ENCODE measurements at regions not wholly inside any gene's neighbourhood (a gene's known extent, or its start where the extent isn't known, plus 50 kb on each side); places are given as distances from the start of the nearest gene placed in this dataset.
"Not testable (repeated sequence)": the region's sequence is repeated elsewhere in the genome, so short reads cannot be mapped to it uniquely, and the experiment has no call there.

GRCh38 chr2:53610260-53610659, 157.3 kb upstream of the CHAC2 start:
- no peak for DNase-seq (ENCODE audit: low spot score)

GRCh38 chr2:53609551-53609950, 158.1 kb upstream of the CHAC2 start:
- no peak for DNase-seq (ENCODE audit: low spot score)

GRCh38 chr2:53608293-53608692, 159.3 kb upstream of the CHAC2 start:
- DNase-seq (ENCODE audit: low spot score): no peak

- DNase-seq (ENCODE audit: low spot score): no peak
These were observed 166.8 kb upstream of the CHAC2 start for GRCh38 chr2:53600815-53601214.

DNA sequence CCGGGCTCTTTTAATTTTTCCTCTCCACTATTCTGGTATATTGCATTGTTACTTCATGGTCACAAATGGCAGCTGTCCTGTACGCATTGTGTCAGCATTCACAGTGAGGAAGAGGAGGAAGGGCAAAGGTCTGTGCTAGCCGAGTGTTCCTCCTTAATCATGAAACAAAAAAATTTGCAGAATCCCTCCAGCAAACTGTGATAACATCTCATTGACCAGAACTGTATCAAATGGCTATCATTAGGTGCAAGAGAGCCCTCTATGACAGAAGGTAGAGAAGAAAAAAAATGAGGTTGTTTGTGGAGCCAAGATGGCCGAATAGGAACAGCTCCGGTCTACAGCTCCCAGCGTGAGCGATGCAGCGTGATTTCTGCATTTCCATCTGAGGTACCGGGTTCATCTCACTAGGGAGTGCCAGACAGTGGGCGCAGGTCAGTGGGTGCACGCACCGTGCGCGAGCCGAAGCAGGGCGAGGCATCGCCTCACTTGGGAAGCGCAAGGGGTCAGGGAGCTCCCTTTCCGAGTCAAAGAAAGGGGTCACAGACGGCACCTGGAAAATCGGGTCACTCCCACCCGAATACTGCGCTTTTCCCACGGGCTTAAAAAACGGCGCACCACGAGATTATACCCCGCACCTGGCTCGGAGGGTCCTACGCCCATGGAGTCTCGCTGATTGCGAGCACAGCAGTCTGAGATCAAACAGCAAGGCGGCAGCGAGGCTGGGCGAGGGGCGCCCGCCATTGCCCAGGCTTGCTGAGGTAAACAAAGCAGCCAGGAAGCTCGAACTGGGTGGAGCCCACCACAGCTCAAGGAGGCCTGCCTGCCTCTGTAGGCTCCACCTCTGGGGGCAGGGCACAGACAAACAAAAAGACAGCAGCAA, 180.6 kb upstream of the CHAC2 start:
- not testable (repeated sequence) for DNase-seq (ENCODE audit: low spot score)

DNA sequence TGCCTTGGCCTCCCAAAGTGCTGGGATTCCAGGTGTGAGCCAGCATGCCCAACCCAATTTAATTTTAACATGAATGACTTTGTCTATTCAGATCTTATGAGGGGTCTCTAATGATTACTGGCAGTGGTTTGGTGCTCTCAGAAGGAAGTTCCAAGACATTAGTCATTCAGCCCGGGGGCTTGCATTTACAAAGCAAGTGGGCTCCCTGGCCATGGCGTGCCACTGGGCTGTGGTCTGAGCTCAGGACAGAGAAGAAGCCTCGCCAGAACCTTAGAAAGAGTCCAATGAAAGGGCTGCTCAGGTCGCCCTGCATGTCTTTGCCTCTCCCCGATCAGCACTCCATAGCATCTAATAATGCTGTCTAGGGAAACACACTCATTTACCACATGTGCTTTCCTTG, 182.6 kb upstream of the CHAC2 start:
- DNase-seq (ENCODE audit: low spot score): no peak

DNA sequence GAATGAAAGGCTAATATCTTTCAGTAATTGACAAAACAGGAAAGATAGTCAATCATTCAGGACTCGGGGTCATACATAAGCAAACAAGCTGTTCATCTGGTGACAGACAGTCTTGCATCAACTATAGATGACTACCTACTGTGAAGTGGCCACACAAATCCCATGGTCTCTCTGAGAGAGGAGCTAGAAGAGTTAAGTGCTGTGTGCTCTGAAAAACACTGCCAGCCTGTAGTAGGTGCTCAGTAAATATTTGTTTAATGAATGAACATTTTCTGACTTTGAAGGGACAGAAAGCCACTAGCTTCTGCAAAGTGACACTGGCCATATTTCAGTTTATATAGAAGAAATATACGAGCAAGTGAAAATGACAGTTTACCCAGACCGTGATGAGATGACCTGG, 184.0 kb upstream of the CHAC2 start:
- no peak for DNase-seq (ENCODE audit: low spot score)

DNA sequence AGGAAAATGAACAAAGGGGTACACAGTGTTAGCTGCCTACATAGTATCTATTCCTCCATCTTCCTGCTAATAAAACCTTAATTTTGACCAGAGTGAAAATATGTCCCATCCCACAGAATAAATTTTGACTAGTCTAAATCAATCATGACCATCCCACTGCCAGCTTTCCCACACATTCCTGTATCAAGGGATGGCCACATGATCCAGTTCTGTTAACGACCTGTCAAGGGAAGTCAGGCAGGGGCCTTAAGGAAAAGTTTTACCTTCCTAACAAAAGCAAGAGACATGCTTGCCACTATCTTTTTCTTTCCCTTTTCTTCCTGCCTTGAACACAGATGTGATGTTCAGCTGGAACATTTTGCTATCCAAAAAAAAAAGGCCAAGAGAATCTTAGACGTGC, 185.0 kb upstream of the CHAC2 start:
- DNase-seq (ENCODE audit: low spot score): no peak

DNA sequence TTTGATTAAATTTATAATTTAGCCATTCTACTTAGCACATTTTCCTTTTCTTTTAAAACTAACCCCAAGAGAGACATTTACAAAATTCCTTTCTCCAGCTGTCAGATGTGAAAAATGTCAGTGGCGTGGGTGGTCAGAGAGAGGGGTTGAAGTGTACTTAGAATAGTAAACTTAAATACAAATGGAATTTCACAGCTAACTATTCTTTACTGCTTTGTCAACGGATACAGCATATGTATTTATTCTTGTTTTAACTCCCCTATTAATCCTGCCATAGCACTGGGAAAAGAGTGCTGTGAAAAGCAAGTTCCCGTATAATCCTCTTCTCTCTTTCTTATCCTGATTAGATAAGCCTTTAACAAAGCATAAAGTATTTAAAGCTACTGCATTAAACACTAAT, 191.4 kb upstream of the CHAC2 start:
- DNase-seq (ENCODE audit: low spot score): no peak

DNA sequence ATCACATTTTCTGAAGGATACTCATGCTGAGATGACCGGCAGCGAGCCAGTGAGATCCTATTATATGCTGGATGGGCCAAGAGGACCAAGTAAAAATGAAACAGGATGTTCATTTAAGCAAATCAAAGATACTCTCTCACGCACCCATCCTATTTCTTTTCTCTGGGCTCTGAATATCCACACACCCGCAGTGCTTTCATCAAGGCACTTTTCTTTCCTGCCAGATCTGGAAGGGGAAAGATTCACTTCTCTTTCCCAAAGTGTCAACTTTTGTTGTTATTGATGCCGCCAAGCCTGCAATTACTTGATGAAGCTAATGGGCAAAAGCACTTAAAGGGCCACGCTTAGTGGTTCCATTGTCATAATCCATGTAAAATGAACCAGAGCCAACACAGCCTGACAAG, 191.9 kb upstream of the CHAC2 start:
- no peak for DNase-seq (ENCODE audit: low spot score)

DNA sequence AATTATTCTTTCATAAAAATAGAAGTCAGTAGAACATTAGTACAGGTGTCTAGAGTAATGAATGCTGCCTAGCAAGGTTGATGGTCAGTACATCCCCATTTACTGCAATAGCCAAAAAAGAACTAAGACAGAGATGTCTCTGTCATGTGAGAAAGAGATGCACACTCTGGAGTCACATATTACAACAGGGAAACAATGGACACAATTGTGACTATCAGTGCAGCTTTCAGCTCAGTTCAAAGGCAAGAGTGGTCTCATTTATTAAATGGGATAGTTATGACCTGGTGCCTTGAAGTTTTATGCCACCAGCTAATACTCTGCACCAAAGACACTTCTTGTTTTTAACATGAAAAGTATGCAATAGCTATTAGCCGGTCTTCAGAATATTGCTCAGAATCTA, 194.9 kb upstream of the CHAC2 start:
- DNase-seq (ENCODE audit: low spot score): no peak

DNA sequence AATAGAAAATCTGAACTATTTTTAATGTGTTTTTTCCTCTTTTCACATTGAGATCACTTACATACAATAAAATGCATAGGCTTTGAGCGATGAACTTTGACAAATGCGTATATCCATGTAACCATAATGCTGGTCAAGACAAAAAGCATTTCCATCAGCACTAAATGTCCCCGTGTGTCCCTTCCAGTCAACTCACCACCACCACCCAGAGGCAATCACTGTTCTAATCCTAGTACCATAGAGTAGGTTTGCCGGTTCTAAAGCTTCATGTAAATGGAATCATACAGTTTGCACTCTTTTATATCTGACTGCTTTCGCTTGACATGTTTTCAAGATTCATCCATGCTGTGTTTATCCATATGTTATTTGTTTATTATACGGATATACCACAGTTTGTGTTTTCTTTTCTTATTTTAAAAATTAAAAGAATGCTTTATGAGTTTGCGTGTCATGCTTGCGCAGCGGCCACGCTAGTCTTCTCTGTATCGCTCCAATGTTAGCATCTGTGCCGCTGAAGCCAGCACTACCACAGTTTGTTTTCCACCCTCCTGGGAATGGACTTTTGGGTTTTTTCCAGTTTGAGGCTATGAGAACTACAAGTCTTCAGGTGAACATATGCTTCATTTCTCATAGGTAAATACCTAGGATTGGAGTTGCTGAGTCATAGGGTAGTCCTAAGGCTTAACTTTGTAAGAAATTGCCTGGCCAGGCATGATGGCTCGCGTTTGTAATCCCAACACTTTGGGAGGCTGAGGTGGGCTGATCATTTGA, 197.5 kb upstream of the CHAC2 start:
- no peak for DNase-seq (ENCODE audit: low spot score)

DNA sequence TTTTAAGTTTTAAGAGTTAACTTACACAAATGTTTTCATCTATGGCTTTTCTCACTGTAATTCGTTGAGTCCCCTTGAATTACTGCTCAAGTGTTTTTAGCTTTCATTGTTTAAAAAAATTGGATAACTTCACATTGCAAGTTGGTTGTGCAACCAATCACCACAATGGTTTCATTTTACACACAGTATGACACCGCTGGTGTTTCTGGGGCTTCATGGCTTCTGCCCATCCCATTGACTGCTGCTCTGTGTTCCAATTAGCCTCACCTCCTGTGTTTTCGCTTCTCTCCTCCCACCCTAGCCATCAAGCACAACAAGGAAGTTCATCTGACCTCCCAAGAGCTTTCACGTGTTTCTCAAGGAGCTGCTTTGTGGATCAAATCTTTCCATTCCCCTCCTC, 199.1 kb upstream of the CHAC2 start:
- no peak for DNase-seq (ENCODE audit: low spot score)

- no peak for DNase-seq (ENCODE audit: low spot score)
These were observed 200.5 kb upstream of the CHAC2 start for GRCh38 chr2:53567073-53567472.

DNA sequence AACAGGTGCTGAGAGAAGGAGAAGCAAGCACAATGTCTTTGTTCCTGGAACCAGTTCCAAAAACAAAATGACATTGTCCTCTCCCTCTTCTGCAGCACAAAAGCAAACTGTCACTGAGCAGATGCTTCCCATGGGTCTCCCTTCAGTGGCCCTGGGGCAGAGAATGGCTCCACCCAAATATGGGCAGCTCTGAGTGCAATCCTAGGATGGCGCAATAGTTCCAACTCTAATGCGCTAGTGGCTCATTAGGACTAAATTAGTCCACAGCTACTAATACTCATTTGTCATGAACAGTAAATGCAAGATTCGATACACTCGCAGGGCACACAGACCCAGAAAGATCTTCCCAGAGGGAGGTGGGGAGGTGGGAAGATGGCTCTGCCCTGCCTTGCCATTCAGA, 205.2 kb upstream of the CHAC2 start:
- DNase-seq (ENCODE audit: low spot score): no peak

DNA sequence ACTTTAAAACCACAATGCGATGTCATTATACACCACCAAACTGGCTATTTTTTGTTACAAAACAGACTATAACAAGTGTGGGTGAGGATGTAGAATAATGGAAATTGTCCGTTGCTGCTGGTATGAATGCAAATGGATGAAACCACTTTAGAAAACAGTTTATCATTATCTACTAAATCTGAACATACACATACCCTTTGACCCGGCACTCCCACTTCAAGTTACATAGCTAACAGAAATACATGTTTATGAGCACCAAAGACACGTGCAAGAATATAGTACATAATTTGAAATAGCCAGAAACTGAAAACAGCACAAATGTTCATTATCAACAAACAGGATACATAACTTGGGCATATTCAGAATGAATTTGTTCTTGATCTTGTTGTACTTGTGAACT, 206.4 kb upstream of the CHAC2 start:
- no peak for DNase-seq (ENCODE audit: low spot score)

DNA sequence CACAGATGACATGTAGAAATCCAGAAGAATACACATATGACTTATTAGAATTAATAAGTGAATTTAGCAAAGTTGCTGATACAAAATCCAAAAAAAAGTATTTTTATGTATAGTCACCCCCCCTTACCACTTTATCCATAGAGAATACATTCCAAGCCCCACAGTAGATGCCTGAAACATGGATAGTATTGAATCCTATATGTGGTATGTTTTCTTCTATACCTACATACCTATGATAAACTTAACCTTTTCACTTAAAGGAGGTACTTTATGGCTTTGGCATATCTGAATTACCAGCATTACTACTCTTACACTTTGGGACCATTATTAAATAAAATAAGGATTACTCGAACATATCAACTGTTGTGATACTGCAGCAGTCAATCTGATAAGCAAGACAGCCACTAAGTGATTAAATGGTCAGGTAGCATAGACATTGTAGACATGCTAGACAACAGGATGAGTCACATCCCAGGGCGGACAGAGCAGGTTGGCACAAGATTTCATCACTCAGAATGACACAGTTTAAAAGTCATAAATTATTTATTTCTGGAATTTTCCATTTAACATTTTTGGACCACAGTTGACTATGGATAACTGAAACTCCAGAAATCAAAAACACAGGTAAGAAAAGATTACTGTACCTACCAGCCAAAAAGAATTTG, 208.2 kb upstream of the CHAC2 start:
- no peak for DNase-seq (ENCODE audit: low spot score)

DNA sequence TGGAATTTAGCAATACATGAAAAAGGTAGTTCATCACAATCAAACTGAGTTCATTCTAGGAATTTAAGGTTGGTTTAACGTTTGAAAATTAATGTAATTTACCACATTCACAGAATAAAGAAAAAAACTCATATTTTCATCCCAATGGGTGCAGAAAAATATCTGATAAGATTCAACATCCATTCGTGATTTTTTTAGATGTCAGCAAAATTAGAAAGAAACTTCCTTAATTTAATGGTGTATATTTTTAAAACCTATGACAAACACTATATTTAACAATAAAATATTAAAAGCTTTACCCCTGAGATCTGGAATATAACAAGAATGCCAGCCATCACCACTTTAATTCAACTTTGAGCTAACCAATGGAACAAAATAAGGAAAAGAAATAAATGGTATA, 208.7 kb upstream of the CHAC2 start:
- no peak for DNase-seq (ENCODE audit: low spot score)

- DNase-seq (ENCODE audit: low spot score): no peak
These were observed 218.1 kb upstream of the CHAC2 start for GRCh38 chr2:53549497-53549896.

DNA sequence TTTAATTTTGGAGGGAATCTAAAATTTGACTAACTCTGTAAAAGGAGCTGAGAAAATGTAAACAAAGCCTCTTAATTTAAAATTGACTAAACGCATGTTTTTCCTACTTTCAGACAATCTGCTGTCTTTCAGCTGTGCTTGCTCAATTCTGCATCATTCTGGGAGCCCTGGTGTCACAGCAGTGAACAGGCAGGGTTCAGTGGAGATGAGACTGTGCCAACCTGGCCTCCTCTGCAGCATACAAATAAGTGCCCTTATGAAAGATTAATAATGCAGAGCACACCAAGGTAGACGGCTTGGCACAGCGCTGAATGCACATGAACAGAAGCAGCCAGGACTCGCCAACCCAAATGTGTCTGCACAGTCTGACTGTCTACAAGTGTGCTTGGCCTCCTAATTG, 222.0 kb upstream of the CHAC2 start:
- no peak for DNase-seq (ENCODE audit: low spot score)

- no peak for DNase-seq (ENCODE audit: low spot score)
These were observed 222.6 kb upstream of the CHAC2 start for GRCh38 chr2:53544871-53545558.

DNA sequence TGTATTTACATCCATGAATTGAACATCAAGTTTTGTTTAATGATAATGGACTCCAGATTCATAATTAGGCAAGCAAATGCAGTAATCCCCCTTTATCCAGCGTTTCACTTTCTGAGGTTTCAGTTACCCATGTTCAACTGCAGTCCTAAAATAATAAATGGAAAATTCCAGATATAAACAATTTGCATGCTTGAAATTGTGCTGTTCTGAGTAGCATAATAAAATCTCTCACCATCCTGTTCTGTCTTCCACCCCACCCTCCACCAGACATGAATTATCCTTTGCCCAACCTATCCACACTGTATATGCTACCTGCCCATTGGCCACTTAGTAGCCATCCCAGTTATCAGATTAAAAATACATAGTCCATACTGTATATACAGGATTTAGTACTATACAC, 224.5 kb upstream of the CHAC2 start:
- DNase-seq (ENCODE audit: low spot score): no peak
